Stimulated activated CD4-positive, alpha-beta T cell treated with anti-CD3 and anti-CD28 coated beads, Interleukin-12 subunit alpha, Interleukin-12 subunit beta, amount 100 ng/mL, for 24 hours (primary cell): ENCODE measurements at regions not wholly inside any gene's neighbourhood (a gene's known extent, or its start where the extent isn't known, plus 50 kb on each side); places are given as distances from the start of the nearest gene placed in this dataset.
"Not testable (repeated sequence)": the region's sequence is repeated elsewhere in the genome, so short reads cannot be mapped to it uniquely, and the experiment has no call there.

ENCODE experiments used
- DNase-seq, 2 experiments: peaks; one replicate each; pipeline ENCODE4 v3.0.0-alpha.2; 2020; ENCODE audit warnings: low read depth in 2 of 2

DNA sequence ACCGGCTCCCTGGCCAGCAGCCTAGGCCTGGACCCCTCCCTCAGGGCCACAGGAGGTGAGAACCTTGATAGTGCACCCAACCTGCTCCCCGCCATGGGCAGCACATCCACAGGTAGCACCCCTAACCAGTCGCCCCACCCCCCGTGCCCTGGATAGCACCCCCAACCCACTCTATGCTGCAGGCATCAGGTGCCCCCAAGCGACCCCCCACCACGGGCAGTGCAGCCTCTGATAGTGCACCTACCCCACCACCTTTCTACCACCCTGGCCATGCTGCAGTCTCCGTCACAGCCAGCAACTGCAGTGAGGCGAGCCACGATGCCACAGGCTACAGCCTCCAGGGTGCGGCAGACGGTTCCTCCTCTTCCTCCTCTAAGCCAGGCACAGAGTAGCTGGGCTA, 55.6 kb downstream of the SOWAHC start:
- DNase-seq, result no peak

- no peak for DNase-seq
These were observed 56.6 kb downstream of the SOWAHC start for GRCh38 chr2:109670556-109671411.

GRCh38 chr2:109674894-109675534, 60.9 kb downstream of the SOWAHC start:
- no peak for DNase-seq

DNA sequence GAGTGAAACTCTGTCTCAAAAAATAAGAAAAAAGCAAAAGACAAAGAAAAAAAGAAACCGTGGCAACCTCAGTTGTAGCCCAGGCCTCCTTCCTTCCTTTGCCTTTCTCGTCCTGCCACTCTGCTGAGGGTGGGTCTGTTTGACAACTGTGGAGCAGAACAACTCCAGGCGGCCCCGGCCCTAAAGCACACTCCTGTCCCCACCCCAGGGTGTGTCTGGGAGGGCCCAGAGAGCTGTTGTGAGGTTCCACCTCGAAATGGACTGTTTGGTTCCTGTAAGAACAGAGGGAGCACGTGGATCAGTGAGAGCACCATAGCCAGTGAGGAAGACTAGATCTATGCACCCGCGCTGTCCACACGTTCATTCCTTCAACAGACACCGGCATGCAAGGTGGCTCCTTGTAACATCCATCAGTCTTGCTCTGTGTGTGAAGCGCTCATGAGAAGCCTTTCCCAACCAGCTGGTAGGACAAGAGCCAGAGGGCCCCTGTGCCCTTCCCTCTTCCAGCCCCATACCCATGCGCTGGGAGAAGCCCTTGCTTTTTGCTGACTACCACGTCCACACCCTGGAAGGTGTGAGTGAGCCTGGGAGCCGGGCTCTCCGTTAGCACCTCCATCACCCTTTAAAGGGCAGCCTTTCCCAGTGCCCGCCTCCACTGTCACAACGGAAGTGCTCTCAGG, 61.6 kb downstream of the SOWAHC start:
- no peak for DNase-seq

DNA sequence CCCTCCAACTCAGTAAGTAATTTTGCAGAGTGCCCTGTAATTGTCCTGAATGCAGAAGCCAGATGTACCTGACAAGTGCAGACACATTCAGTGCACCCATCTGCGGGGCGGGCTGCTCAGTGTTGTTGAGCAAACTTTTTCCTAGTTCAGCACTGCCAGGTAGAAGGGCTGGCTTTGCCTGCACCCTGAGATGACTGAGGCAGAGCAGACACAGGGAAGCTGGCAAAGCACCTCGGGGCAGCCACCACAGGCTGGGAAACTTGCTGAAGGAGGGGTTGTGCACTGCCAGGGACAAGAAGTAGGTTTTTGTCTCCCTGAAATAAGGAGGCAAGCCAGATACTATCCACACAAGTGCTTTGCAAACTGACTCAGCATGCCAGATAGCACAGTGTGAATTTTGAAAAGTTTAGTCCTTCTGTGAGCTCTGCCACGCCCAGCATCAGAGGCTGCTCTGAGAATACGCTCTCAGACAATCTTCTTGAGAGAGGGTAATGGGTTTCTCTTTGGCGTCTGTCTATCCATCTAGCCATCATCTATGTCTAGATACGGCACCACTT, 62.3 kb downstream of the SOWAHC start:
- no peak for DNase-seq

GRCh38 chr2:109677121-109677731, 63.1 kb downstream of the SOWAHC start:
- DNase-seq, result not testable (repeated sequence)

DNA sequence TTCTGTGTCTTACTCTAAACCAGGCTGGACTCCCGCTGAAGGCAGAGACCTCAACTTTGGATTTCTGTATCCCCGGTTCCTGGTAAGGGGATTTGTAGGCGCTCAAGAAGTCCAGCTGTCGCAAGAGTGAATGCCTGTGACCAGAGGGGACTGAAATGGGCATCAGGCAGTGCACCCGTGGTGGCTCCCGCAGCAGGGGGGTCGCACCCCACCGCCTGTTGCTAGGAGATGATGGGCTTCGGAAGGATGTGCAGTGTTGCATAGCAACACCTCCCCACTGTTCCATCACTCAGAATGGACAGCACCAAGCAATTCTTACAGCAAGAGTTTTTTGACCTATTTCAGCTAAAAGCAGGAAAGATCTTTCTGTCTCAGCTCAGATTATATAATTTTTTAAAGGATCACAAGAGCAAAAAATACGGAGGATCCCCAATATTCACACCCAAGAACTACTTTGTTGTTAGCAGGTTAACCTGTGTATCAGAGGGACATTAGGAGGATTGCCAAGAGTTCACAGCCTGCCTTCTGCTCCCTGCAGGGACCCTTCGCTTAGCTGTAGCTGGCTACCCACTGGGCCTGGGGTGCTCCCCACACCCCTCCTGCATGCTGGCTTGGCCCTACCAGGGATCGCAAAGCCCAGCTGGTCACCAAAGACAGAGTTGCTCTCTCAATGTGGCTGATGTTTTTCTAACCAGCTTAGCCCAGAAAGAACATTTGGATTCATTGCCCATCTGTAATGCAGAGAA, 63.8 kb downstream of the SOWAHC start:
- no peak for DNase-seq

DNA sequence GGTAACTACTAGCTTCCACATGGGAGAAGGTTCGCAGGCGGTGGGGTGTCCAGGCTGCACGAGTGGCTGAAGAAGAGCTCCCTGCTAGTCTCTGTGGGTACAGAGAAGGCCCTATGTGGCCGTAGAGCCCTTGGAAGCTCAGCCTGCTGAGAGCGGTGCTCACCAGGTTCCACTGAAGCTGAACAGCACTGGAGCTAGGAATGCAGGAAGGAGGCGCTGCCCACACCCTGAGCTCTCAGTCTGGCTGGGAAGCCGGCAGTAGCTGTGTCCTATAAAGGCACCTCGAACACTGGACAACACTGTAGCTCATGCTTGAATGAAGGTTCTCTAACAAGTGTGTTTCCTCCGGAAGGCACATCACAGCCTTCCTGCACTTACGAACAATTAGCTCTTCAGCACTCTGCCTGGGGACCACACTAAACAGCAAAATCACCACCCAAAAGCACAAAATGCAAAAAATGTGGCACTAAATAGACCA, 64.6 kb downstream of the SOWAHC start:
- not testable (repeated sequence) for DNase-seq

- no peak for DNase-seq
These were observed 65.1 kb downstream of the SOWAHC start for GRCh38 chr2:109679225-109679624.

- no peak for DNase-seq
These were observed 65.5 kb downstream of the SOWAHC start for GRCh38 chr2:109679626-109680025.

- DNase-seq, result no peak
These were observed 66.5 kb downstream of the SOWAHC start for GRCh38 chr2:109680523-109681297.

- DNase-seq, result no peak
These were observed 67.6 kb downstream of the SOWAHC start for GRCh38 chr2:109681633-109682380.

- no peak for DNase-seq
These were observed 69.3 kb downstream of the SOWAHC start for GRCh38 chr2:109683452-109683851.

GRCh38 chr2:109685453-109685852, 71.3 kb downstream of the SOWAHC start:
- no peak for DNase-seq

- no peak for DNase-seq
These were observed 72.8 kb downstream of the SOWAHC start for GRCh38 chr2:109686921-109687320.

GRCh38 chr2:109689182-109689930, 75.2 kb downstream of the SOWAHC start:
- DNase-seq, result no peak

DNA sequence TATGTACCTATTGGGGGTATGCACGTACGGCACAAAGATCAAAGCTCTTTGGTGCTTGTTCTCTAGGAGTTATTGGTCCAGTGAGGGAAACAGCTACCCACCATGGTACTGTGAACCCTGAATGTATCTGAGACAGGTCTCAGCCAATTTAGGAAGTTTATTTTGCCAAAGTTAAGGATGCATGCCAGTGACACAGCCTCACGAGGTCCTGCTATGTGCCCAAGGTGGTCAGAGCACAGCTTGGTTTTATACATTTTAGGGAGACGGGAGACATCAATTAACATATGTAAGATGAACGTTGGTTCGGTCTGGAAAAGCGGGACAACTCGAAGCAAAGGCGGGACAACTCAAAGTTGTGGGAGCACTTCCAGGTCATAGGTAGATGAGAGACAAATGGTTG, 75.8 kb downstream of the SOWAHC start:
- DNase-seq, result no peak

- DNase-seq, result no peak
These were observed 76.3 kb downstream of the SOWAHC start for GRCh38 chr2:109690457-109690821.
